Peyer's patch (tissue), 4 donors: ENCODE measurements at regions not wholly inside any gene's neighbourhood (a gene's known extent, or its start where the extent isn't known, plus 50 kb on each side); places are given as distances from the start of the nearest gene placed in this dataset.
"Not testable (repeated sequence)": the region's sequence is repeated elsewhere in the genome, so short reads cannot be mapped to it uniquely, and the experiment has no call there.

Source experiments
- CTCF ChIP-seq, 6 experiments: fragments of 450-650 bp in 4 of 6; fragments of 200-600 bp in 2 of 6; sonication (generic) in 1 of 6; IDR thresholded peaks; one replicate each; pipeline ENCODE4 v1.5.1; 2017 to 2019; ENCODE audit warnings: antibody characterized with exemption in 6 of 6, mild to moderate bottlenecking in 3 of 6, moderate library complexity in 1 of 6
- POLR2A ChIP-seq, 2 donors: fragments of 450-650 bp; IDR thresholded peaks; one replicate each; pipeline ENCODE4 v1.5.1; 2017; ENCODE audit warnings: antibody characterized with exemption in 2 of 2, mild to moderate bottlenecking in 2 of 2, moderate library complexity in 2 of 2

GRCh38 chr10:27319139-27319538, 78.5 kb upstream of the ACBD5 start:
- TF ChIP-seq CTCF, POLR2A (IDR thresholded peaks at IDR 0.05): not testable (repeated sequence)
